Mesothelial cell of epicardium (in vitro differentiated cells): ENCODE measurements at regions not wholly inside any gene's neighbourhood (a gene's known extent, or its start where the extent isn't known, plus 50 kb on each side); places are given as distances from the start of the nearest gene placed in this dataset.

Experiments
- DNase-seq, 2 experiments: peaks; one replicate each; pipeline ENCODE4 v3.0.0; 2021; ENCODE audit warnings: low spot score in 2 of 2; ENCODE audit not compliant: unreplicated experiment in 2 of 2
- H3K27ac Mint-ChIP-seq: 2 replicates; pipeline ENCODE4 v1.8.0; 2021; ENCODE audit warnings: mixed read lengths
- H3K27me3 Mint-ChIP-seq: 2 replicates; pipeline ENCODE4 v1.8.0; 2021; ENCODE audit warnings: low read depth, mixed read lengths
- H3K36me3 Mint-ChIP-seq: 2 replicates; pipeline ENCODE4 v1.8.0; 2021; ENCODE audit warnings: mixed read lengths
- H3K4me1 Mint-ChIP-seq: 2 replicates; pipeline ENCODE4 v1.8.0; 2021; ENCODE audit warnings: mixed read lengths
- H3K4me3 Mint-ChIP-seq: 2 replicates; pipeline ENCODE4 v1.8.0; 2021; ENCODE audit warnings: mild to moderate bottlenecking, moderate library complexity, mixed read lengths
- H3K9me3 Mint-ChIP-seq: 2 replicates; pipeline ENCODE4 v1.8.0; 2021; ENCODE audit warnings: mixed read lengths
- CTCF ChIP-seq: fragments of 200-600 bp; sonication (generic); IDR thresholded peaks from one replicate; pipeline ENCODE4 v1.5.0; 2021; ENCODE audit warnings: antibody characterized with exemption; ENCODE audit not compliant: unreplicated experiment

GRCh38 chr10:78900715-78901430 lies 167.9 kb upstream of the ZMIZ1 start:
- peaks cover 3% of the 10 kb centered on the region for H3K27me3 Mint-ChIP-seq
- no peaks in the 10 kb centered on the region for H3K4me1 Mint-ChIP-seq
- H3K27ac Mint-ChIP-seq = no peak overlapping the region
- no peak for TF ChIP-seq CTCF
- H3K4me3 Mint-ChIP-seq = no peak overlapping the region
- peak in 1 of 2 experiments; percentile 31 for DNase-seq
- H3K9me3 Mint-ChIP-seq = no peaks in the 10 kb centered on the region
- H3K36me3 Mint-ChIP-seq = no peaks in the 10 kb centered on the region

GRCh38 chr10:78901694-78902093 lies 167.1 kb upstream of the ZMIZ1 start:
- no peak for TF ChIP-seq CTCF
- Mint-ChIP-seq H3K4me1 (no peaks in the 10 kb centered on the region), H3K27me3 (peaks cover 3% of the 10 kb centered on the region), H3K4me3 (no peak overlapping the region), H3K36me3 (no peaks in the 10 kb centered on the region), H3K9me3 (no peaks in the 10 kb centered on the region), H3K27ac (no peak overlapping the region)
- no peak for DNase-seq

- TF ChIP-seq CTCF = no peak
- Mint-ChIP-seq H3K4me3 (no peak overlapping the region), H3K36me3 (no peaks in the 10 kb centered on the region), H3K27me3 (peaks cover 3% of the 10 kb centered on the region), H3K4me1 (peaks cover 3% of the 10 kb centered on the region), H3K27ac (no peak overlapping the region), H3K9me3 (no peaks in the 10 kb centered on the region)
- no peak for DNase-seq
These were observed 166.0 kb upstream of the ZMIZ1 start for GRCh38 chr10:78902815-78903214.

GRCh38 chr10:78903341-78903940 lies 165.3 kb upstream of the ZMIZ1 start:
- Mint-ChIP-seq H3K4me3 (no peak overlapping the region), H3K9me3 (no peaks in the 10 kb centered on the region), H3K27me3 (peaks cover 3% of the 10 kb centered on the region), H3K27ac (no peak overlapping the region), H3K36me3 (no peaks in the 10 kb centered on the region), H3K4me1 (peaks cover 3% of the 10 kb centered on the region)
- DNase-seq = no peak
- TF ChIP-seq CTCF = no peak

GRCh38 chr10:78904196-78904595 lies 164.6 kb upstream of the ZMIZ1 start:
- Mint-ChIP-seq H3K27ac (no peak overlapping the region), H3K9me3 (no peaks in the 10 kb centered on the region), H3K27me3 (peaks cover 3% of the 10 kb centered on the region), H3K4me1 (peaks cover 9% of the 10 kb centered on the region), H3K36me3 (no peaks in the 10 kb centered on the region), H3K4me3 (no peak overlapping the region)
- DNase-seq = peak in 1 of 2 experiments; percentile 33
- TF ChIP-seq CTCF = no peak
